HG02938 (cell line): ENCODE measurements at regions not wholly inside any gene's neighbourhood (a gene's known extent, or its start where the extent isn't known, plus 50 kb on each side); places are given as distances from the start of the nearest gene placed in this dataset.

Source experiments
- ATAC-seq: cut with Tn5 transposase; IDR thresholded peaks from one replicate; pipeline ENCODE4 v1.9.1; 2021; ENCODE audit warnings: mild to moderate bottlenecking, moderate library complexity; ENCODE audit not compliant: unreplicated experiment

DNA sequence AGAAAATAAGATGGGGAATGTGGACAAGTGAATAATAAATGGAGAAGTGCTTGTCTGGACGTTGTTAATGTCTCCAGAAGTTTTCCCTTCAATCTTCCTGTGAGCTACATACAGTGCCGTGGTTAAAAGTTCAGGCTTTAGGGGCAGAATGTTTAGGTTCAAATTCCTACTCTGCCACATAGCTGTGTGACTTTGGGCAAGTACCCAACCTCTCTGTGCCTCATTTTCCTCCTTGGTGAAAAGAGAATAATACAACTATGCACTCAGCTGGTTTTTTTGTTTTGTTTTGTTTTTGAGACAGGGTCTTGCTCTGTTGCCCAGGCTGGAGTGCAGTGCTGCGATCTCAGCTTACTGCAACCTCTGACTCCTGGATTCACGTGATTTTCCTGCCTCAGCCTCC lies 143.5 kb downstream of the CHIC2 start:
- ATAC-seq: no peak

DNA sequence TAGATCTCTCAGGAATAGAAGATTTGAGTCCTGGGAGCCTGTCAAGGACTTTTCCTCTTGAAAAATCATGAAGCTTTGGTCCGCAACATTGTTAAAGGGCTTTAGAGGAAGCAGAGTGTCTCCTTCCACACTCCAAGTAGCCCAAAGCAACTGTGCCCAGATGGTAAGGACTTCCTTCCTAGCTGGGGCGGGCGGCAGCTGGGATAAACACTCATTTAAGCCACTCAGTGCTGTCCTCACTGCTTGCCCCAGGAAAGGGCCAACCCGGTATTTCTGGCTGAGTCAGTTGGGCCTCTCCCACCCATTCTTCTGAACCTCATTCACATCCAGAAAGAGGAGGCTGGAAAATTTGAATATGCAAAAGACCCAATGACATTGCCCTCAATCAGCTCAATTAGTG lies 144.3 kb downstream of the CHIC2 start:
- ATAC-seq: no peak

DNA sequence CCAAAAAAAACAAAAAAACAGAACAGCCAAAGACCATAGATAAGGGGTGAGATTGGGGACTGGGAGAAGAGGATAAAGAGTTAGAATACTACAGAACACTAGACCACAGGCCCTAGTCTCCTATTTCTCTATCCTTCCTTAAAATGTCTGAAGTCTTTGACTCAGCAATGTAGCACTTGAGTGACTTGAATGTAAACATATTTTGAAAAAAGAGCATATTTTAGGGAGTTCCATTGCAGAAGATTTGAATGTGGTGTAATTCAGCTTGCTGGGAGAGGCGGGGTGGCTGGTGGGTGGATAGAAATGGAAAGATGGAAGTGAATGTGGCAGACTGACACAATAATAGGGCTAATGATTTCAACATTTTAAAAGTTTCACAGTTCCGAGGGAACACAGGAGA lies 144.9 kb downstream of the CHIC2 start:
- ATAC-seq: no peak

DNA sequence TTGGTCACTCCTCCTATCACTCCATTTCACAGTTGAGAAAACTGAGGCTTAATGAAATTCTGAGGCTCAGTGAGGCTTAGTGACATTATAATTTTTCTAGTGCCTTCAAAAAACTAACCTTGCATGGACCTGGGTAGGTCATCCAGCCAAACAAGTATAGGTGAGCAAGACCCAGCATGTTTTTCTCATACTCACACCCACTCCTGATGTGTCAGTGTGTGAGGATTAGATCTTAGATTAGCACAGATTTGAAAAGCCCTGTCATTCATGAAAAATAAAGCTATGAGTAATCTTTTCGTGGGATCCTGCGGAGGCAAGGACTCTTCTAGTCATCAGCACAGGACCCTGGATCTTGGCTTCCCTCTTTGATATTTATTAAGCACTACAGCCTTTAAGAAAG lies 146.7 kb downstream of the CHIC2 start:
- ATAC-seq: no peak

DNA sequence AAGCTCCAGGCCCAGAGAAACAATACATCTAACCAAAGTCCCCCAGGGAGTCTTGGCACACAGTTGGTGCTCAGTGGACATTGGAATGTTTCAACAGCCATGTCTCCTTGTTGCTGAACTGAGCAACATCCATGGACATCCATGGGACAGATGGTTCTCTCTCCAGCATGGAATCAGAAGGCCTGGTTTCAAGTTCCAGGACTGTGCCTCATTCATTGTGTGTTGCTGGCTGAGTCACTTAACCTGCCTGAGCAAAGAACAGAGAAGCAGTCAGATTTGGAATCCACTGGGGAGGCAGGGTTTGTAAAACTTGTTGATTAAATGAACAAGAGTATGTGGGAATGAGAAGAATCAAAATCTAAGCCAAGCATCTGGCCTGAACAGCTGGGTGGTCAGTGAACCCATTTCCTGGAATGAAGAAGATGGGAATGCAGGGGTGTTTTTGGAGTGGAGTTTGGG lies 147.9 kb downstream of the CHIC2 start:
- ATAC-seq: no peak

DNA sequence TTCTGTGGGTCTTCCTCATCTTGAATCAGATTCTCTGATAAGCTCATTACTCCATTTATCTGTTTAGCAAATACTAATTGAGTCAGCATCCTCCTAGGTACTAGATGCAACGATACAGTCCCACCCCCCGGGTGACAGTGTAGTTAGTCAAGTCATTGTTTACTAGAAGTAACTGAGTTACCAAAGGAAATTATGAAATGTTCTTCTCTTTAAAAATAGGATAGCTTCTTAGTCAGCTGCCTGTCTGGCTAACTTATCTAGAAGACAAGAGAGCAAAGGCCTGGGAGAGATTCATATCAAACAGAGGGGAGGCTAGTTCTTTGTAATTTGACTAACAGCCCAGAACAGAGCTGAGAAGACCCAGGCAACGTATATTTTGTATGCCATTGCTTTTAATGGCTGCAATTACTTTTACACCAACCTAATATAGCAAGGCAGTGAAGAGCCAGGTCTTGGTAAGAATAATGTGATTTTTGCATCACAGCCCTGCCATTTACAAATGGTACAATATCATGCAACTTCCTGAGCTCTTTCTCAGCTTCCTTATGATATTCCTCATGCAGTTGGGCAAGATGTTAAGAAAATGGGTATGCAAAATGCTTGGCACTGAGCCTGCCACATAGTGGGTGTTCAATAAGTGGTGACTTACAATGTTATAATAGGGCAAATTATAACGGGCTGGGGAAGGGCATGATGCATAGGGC lies 149.9 kb downstream of the CHIC2 start:
- ATAC-seq: no peak

DNA sequence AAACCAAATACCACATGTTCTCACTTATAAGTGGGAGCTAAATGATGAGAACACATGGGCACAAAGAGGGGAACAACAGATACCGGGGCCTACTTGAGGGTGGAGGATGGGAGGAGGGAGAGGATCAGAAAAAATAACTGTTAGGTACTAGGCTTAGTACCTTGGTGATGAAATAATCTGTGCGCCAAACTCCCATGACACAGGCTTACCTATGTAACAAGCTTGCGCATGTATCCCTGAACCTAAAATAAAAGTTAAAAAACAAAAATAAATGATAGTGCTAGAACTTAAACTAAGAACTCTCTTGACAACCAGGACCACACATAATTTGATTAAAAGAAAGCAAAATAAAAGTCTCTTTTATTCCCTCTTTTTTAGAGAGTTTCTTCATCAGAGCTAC lies 150.6 kb downstream of the CHIC2 start:
- ATAC-seq: no peak

DNA sequence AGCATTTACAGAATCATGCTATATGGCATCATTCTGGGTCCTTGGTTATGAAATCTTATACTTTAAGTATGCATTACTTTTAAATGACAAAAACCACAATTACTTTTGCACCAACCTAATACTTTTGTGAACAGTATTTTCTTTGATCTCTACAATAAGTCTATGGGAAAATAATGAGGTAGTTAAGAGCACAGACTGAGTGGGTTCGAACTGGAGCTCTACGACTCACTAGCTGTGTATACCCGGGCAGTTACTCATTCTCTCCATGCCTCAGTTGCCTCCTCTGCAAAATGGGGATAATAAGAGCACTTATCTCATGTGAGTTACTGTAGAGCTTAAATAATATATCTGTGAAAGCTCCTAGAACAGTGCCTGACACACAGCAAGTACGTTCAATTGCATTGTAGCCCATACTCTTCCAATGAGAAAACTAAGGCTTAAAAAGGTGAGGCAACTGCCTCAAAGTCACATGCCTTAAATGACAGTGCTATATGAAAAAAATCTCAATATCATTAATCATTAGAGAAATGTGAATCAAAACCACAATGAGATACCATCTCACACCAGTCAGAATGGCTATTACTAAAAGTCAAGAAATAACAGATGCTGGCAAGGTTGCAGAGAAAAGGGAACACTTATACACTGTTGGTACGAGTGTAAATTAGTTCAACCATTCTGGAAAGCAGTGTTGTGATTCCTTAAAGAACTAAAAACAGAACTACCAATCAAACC lies 151.5 kb downstream of the CHIC2 start:
- ATAC-seq: no peak

DNA sequence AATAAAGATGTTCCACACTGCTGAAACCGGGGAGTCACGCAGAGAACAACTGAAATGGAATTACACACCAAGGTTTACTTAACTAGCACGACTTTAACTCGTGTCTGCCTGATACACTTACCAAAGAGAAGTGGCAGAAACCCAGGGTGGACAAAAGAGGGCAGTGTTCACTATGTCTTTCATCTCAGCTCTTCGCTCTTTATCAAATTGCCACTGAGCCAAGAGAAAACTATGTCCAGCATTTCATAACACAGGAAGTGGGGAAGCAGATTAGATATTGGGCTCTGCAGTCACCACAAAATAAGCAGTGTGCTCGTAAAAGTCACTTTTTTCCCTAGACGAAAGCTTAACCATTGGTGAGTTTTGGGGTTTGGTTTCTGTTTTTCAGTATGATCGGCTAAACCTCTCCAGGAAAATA lies 155.7 kb downstream of the CHIC2 start:
- no peak for ATAC-seq

DNA sequence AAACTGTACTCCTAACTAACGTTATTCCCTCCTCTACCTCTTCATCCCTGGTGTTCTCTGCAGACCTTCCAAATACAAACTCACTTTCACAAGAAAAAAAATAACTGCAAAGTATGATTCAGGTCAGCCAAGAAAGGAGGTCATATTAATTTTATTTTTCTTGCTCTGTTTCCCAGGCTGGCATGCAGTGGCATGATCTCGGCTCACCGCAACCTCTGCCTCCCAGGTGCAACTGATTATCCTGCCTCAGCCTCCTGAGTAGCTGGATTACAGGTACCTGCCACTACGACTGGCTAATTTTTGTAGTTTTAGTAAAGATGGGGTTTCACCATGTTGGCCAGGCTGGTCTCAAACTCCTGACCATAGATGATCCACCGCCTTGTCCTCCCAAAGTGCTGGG lies 156.6 kb downstream of the CHIC2 start:
- ATAC-seq: no peak

DNA sequence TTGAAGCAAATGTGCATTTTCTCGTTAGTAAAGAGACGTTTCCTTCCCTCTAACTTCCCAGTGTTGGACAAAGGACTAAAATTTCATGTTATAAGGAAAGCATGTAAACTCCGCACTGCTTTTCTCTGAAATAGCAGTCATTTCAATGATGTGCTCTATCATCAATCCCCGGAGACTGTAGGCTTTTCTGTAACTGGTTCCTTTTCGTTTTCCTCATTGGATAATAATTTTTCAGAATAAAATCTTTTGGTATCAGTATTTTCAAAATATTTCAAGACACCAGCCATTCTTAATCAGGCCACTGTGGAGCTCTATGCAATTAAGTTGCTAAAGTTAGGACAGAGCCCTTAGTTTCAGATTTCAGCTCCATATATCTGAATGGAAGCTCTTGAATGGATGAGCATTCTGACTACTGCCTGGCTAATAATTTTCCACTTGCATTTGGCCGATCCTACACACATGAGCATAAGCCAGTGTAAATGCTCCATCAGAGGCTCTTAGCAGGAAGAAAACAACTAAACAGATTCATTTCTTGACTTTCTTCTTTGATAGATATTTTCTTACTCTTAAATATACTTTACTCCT lies 157.7 kb downstream of the CHIC2 start:
- ATAC-seq: no peak

DNA sequence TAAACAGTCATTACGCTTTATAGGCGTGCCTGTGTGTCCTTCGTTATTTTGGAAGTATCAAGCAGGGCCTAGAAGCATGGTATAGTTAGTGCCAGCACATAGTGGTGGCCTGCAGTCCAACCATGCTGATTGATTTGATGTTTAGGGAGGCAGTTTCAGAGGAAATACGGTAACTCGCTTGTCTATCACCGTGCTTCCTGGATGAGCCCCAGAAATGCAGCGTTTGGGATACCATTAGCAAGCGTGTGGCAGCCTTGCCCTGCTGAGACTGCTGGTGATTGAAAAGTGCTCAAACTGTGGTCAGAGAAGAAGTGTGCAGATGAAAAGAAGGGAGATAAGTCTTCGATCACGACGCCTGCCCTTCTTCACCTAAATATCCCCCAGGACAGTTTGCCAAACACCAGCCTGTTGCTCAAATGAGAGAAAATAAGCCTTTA lies 158.4 kb downstream of the CHIC2 start:
- peak; percentile 54 for ATAC-seq

DNA sequence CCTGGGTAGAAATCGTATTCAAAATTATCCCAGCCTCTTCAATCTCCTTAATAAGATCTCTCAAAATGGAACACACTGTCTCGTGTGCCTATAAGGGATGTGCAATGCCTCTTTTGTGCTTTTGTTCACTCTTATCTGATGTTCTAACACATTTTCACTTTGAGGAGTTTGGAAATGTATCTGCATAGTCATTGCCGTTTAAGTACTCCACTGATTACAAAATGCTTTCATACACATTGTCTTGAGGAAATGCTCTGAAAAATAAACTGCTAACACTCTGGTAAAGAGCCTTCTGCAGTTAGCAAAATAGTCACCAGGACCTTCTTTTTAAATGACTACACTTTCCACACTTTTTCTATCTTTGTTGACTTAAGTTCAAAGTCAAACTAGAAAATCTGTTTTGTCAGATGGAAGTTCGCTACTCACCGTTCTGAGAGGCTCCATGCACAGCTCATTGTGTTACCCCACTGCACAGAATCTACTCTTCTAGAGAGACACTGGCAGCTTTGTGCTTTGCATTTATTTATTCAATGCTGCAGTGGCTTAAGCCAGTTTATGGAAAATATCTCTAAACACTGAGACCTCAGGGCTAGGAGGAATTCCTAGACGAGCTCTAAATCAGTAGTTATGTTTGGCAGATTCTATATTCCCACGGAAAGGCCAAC lies 159.0 kb downstream of the CHIC2 start:
- ATAC-seq: no peak

DNA sequence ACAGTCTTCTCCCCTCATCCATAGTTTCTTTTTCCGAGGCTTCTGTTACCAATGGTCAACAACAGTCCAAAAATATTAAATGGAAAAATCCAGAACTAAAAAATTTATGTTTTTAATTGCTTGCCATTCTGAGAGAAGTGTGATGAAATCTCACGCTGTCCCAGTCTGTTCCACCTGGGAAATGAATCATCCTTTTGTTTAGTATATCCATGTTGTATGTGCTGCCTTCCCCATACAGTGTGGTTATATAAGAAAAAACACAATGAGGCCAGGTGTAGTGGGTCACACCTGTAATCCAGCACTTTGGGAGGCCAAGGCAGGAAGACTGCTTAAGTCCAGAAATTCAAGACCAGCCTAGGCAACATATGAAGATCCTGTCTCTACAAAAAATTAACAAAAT lies 161.6 kb downstream of the CHIC2 start:
- ATAC-seq: no peak

DNA sequence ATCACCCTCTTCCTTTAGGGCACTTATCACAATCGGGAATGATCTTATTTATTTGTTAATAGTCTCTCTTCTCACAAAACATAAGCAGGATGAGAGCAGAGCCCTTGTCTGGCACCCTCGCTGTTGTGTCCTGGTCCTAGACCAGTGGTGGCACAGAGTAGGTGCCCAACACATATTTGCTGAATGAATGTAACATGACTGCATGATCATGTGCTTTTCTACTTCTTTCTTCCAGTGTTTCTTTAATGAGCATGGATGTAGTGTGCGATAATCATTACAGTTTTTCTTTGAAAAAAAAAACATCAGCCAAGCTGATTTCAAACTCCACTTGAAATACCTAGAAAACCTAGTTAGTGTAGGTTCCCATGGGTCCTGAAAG lies 164.1 kb downstream of the CHIC2 start:
- ATAC-seq: no peak

DNA sequence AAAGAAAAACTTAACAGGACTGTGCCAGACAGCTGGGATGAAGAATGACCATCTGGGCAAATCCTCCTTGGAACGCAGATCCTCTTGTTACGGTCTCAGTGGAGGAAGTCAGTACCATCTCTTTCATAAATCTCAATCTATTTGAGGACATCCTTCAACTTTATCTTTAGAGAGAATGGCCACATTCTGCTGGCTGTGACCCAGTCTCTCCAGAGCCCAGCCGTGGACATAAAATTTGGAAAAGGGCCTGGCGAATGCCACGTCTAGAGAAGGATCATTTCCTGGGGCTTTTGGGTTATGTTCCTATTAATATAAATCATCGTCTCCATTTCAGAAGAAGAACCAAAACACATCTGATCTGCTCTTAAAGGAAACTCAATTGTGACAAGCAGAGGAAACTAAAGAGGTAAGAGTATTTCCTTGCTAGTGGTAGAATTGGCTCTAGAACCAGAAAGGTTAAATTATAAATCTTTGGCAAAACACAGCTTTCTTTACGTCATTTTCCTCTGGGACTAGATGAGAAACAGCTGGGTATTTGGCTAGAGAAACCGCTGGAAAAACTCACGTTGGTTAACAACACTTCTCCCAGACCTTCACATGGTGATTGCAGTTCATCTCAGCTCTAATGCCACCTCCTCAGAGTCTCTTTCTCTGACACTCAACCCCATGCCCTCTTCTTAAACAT lies 164.7 kb downstream of the CHIC2 start:
- no peak for ATAC-seq

DNA sequence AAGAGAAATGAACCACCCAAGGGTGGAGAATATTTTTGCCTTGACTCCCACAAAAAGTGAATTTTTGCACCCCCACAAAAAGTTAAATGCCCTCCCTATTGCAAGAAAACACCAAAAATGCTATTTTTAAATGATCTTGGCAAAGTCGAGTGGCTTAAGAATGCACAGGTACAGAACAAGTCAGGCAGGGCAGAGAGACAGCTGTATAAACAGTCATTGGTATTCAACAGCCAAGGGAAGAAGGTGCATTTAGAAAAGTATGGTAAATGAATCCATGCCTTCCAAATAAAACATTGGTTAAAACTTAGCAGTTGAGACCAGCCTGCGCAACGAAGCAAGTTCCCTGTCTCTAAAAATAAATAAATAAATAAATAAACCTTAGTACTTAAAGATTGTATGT lies 169.3 kb downstream of the CHIC2 start:
- ATAC-seq: no peak

DNA sequence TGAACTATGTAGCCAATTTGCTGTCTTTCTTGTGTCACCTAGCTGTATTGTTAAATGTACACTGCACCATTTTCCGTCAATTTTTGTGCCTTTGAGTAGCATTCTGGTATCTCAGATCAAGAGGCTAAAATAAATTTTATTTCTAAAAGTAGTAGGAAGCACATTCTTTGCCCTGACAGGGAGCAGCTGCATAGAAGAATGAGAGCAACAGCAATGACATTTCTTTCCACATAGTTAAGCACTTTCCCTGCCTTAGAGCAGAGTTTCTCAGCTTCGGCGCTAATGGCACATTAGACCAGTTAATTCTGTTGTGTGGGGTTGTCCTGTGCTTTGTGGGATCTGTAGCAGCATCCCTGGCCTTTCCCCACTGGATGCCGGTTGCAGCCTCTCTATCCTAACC lies 173.9 kb downstream of the CHIC2 start:
- no peak for ATAC-seq

DNA sequence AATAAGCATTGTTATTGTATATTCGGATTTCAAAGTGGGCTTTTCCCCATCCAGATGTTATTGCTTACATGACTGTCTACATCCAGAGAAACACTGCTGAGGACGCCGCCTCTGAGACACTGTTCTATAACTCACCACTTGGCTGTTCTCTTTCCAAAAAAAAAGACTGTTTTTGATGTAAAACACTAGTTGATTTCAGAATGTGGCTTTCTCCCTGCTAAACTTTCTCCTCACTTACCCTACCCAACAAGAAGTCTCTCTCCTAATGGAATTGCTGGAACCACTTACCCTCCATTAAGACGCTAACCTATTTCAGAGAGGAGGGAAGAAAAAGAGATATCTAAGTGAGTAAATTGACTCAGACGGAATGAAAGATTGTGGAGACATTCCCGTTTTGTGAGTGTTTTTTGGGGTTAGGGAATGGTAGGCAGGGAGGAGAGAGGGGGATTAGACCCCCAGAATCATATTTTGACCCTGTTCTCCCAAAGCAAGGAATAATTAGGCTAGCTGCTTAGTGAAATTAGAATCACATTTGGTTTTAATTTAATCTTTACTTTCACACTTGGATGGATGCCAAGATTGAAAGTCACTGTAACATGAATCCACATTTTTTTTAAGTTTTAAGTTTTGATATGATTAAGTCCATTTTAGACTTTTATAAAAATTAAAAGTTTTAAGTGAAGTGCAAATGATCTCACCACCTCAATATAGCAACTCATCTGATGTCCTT lies 174.9 kb downstream of the CHIC2 start:
- no peak for ATAC-seq

DNA sequence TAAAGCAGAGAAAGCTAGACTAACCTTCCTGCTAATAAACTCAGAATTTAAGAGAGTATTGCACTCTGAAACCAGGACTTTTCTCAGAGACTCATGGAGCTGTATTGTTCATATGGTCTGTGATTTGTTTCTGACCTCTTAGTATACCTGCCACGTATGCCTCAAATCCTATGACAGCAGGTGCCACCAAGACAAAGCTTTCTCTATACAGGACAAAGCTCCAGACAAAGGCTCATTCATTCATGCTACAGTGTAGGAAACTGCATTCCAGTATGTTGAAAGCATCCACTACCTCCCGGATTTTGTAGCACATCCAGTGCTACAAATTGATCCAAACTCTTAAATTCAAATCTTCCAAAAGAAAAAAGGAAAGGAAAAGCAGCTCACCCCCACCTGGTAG lies 178.3 kb downstream of the CHIC2 start:
- ATAC-seq: no peak
